ENCODE measurements at regions not wholly inside any gene's neighbourhood (a gene's known extent, or its start where the extent isn't known, plus 50 kb on each side); places are given as distances from the start of the nearest gene placed in this dataset.

- TF ChIP-seq, protein P1, sequence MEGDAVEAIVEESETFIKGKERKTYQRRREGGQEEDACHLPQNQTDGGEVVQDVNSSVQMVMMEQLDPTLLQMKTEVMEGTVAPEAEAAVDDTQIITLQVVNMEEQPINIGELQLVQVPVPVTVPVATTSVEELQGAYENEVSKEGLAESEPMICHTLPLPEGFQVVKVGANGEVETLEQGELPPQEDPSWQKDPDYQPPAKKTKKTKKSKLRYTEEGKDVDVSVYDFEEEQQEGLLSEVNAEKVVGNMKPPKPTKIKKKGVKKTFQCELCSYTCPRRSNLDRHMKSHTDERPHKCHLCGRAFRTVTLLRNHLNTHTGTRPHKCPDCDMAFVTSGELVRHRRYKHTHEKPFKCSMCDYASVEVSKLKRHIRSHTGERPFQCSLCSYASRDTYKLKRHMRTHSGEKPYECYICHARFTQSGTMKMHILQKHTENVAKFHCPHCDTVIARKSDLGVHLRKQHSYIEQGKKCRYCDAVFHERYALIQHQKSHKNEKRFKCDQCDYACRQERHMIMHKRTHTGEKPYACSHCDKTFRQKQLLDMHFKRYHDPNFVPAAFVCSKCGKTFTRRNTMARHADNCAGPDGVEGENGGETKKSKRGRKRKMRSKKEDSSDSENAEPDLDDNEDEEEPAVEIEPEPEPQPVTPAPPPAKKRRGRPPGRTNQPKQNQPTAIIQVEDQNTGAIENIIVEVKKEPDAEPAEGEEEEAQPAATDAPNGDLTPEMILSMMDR (conservative IDR thresholded peaks at IDR 0.05; ENCODE audit: low read length) = no peak
- no peak for TF ChIP-seq EZH2phosphoT487 (IDR thresholded peaks at IDR 0.05; ENCODE audit: borderline replicate concordance, low read depth, low read length)
Measured at GRCh38 chr5:119945691-119946090, 316.3 kb downstream of the FAM170A start.

Data from OCI-LY7 (cell line).